Activated T-helper 1 cell treated with anti-CD3 and anti-CD28 coated beads, Interleukin-12 subunit alpha, Interleukin-12 subunit beta, Interleukin-2, Interleukin-4 antibody, amounts not matched to agents 30 ng/mL and 10 ng/mL and 1 ng/mL, durations not matched to agents 14 hours and 24 hours and 36 hours (primary cell): ENCODE measurements at regions not wholly inside any gene's neighbourhood (a gene's known extent, or its start where the extent isn't known, plus 50 kb on each side); places are given as distances from the start of the nearest gene placed in this dataset.

Experiments used
- DNase-seq: peaks from one replicate; pipeline ENCODE4 v3.0.0; 2021; ENCODE audit warnings: low spot score
- H3K27ac Mint-ChIP-seq: one replicate; pipeline ENCODE4 v1.8.0; 2021; ENCODE audit warnings: mild to moderate bottlenecking, mixed read lengths
- H3K27me3 Mint-ChIP-seq: one replicate; pipeline ENCODE4 v1.8.0; 2022; ENCODE audit warnings: mild to moderate bottlenecking, moderate library complexity, mixed read lengths; ENCODE audit not compliant: insufficient read depth
- H3K36me3 Mint-ChIP-seq: one replicate; pipeline ENCODE4 v1.8.0; 2021; ENCODE audit warnings: low read depth, mixed read lengths
- H3K4me1 Mint-ChIP-seq: one replicate; pipeline ENCODE4 v1.8.0; 2021; ENCODE audit warnings: low read depth, mixed read lengths
- H3K4me3 Mint-ChIP-seq: one replicate; pipeline ENCODE4 v1.8.0; 2021; ENCODE audit warnings: mild to moderate bottlenecking, moderate library complexity, mixed read lengths
- H3K9me3 Mint-ChIP-seq: one replicate; pipeline ENCODE4 v1.8.0; 2021; ENCODE audit warnings: mixed read lengths
- intact Hi-C: fragments of 100-400 bp; cut with micrococcal nuclease; formaldehyde crosslinking; loops from one replicate; pipeline ENCODE4 v1.15.1; 2024

DNA sequence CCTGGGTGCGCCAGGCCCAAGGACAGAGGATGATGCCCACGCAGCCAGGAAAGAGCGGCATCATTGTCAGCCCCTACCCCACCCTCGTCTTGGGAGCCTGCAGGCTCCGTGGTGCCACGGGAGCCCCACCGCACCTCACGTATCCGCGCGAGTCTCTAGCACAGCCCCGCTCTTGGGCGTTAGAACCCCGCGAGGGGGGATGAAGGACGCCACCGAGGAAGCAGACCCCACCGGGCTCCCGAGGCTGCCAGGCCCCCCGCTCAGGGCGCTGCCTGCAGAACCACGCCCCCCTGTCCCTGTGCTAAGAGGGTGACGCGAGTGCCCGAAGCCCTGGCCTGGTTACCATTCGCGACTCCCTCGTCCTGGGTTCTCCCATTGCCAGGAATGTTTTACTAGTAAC is 52.3 kb upstream of the MS4A8 start:
- no peaks in the 10 kb centered on the region for H3K4me1 Mint-ChIP-seq
- intact Hi-C loops, result no loop called here
- peaks cover 2% of the 10 kb centered on the region for H3K9me3 Mint-ChIP-seq
- no peak overlapping the region for H3K27ac Mint-ChIP-seq
- H3K27me3 Mint-ChIP-seq, result peaks cover 3% of the 10 kb centered on the region
- no peak overlapping the region for H3K4me3 Mint-ChIP-seq
- DNase-seq, result no peak
- no peaks in the 10 kb centered on the region for H3K36me3 Mint-ChIP-seq
